A673 (cell line): ENCODE measurements at regions not wholly inside any gene's neighbourhood (a gene's known extent, or its start where the extent isn't known, plus 50 kb on each side); places are given as distances from the start of the nearest gene placed in this dataset.

ENCODE experiments used
- BruUV-seq: library from RNA; stranded (reverse); fragments of 400-500 nt; replicated peaks from 2 replicates; lab custom pipeline; 2021; lab: Mats Ljungman, UMichigan
- CTCF ChIA-PET: fragments of 300-600 bp; sonication (Branson Sonifier 250); formaldehyde crosslinking; loops from one replicate; lab custom pipeline; 2022; ENCODE audit warnings: antibody characterized with exemption; lab: Charles Lee
- POLR2A ChIA-PET: fragments of 300-600 bp; sonication (Branson Sonifier 250); formaldehyde crosslinking; loops from one replicate; lab custom pipeline; 2022; ENCODE audit warnings: antibody characterized with exemption; ENCODE audit not compliant: low non-redundant PET; lab: Charles Lee
- DNase-seq: peaks from one replicate; pipeline ENCODE4 v3.0.0-alpha.2; 2015; ENCODE audit warnings: low spot score
- H3K27ac ChIP-seq: fragments of 200-600 bp; sonication (generic); 2 replicates; pipeline ENCODE4 v1.5.1; 2016; ENCODE audit warnings: mixed run types, low read depth, mild to moderate bottlenecking, mixed read lengths, antibody characterized with exemption, low read length; ENCODE audit not compliant: poor library complexity, severe bottlenecking
- H3K27me3 ChIP-seq: fragments of 200-600 bp; sonication (generic); replicated peaks from 2 replicates; pipeline ENCODE4 v1.6.1; 2017; ENCODE audit warnings: mixed run types, low read depth, mild to moderate bottlenecking, mixed read lengths, antibody characterized with exemption, low read length; ENCODE audit not compliant: insufficient read depth, poor library complexity
- H3K36me3 ChIP-seq: fragments of 200-600 bp; sonication (generic); 2 replicates; pipeline ENCODE4 v1.6.1; 2016; ENCODE audit warnings: mixed run types, mild to moderate bottlenecking, mixed read lengths, antibody characterized with exemption, low read length; ENCODE audit not compliant: insufficient read depth, poor library complexity, severe bottlenecking
- H3K4me1 ChIP-seq: fragments of 200-600 bp; sonication (generic); 2 replicates; pipeline ENCODE4 v1.6.1; 2017; ENCODE audit warnings: mixed run types, mild to moderate bottlenecking, mixed read lengths, antibody characterized with exemption, low read length; ENCODE audit not compliant: insufficient read depth, poor library complexity, severe bottlenecking
- H3K4me3 ChIP-seq: fragments of 200-600 bp; sonication (generic); 2 replicates; pipeline ENCODE4 v1.5.1; 2016; ENCODE audit warnings: low read depth, mixed run types, mild to moderate bottlenecking, mixed read lengths, low read length; ENCODE audit not compliant: poor library complexity, severe bottlenecking
- H3K9me3 ChIP-seq: fragments of 200-600 bp; sonication (generic); 2 replicates; pipeline ENCODE4 v1.6.1; 2016; ENCODE audit warnings: mixed run types, low read depth, mild to moderate bottlenecking, mixed read lengths, antibody characterized with exemption, low read length; ENCODE audit not compliant: poor library complexity, severe bottlenecking
- CTCF ChIP-seq: fragments of 300-800, 200-600 bp; sonication (generic); conservative IDR thresholded peaks from 2 replicates; pipeline ENCODE4 v1.5.1; 2017; ENCODE audit warnings: low read depth, mild to moderate bottlenecking, antibody characterized with exemption, low read length, moderate library complexity, mixed read lengths
- EZH2 ChIP-seq: fragments of 200-600 bp; sonication (generic); IDR thresholded peaks from 2 replicates; pipeline ENCODE4 v1.6.1; 2017; ENCODE audit warnings: borderline replicate concordance, low read depth, mild to moderate bottlenecking, mixed read lengths, antibody characterized with exemption, low read length; ENCODE audit not compliant: poor library complexity, severe bottlenecking
- intact Hi-C: fragments of 100-400 bp; cut with micrococcal nuclease; formaldehyde crosslinking; loops from one replicate; pipeline ENCODE4 v1.10.0; 2022; ENCODE audit not compliant: unreplicated experiment

- ChIA-PET POLR2A (no interaction called here), CTCF (no interaction called here)
- Histone ChIP-seq H3K4me3 (no peak overlapping the region), H3K4me1 (no peaks in the 10 kb centered on the region), H3K9me3 (no peaks in the 10 kb centered on the region), H3K36me3 (no peaks in the 10 kb centered on the region), H3K27ac (no peak overlapping the region), H3K27me3 (no peaks in the 10 kb centered on the region)
- DNase-seq: no peak
- intact Hi-C loops: no loop called here
- TF ChIP-seq CTCF: no peak
- no peak for TF ChIP-seq EZH2
- no TSS peak for BruUV-seq
These were observed 230.3 kb upstream of the ESRRG start for GRCh38 chr1:216953495-216953894.

GRCh38 chr1:216952864-216953263 lies 229.6 kb upstream of the ESRRG start:
- no peak for DNase-seq
- no TSS peak for BruUV-seq
- H3K4me3 ChIP-seq: no peak overlapping the region
- ChIA-PET CTCF (no interaction called here), POLR2A (no interaction called here)
- TF ChIP-seq CTCF: no peak
- TF ChIP-seq EZH2: no peak
- H3K4me1 ChIP-seq: no peaks in the 10 kb centered on the region
- no peak overlapping the region for H3K27ac ChIP-seq
- intact Hi-C loops: no loop called here
- H3K36me3 ChIP-seq: no peaks in the 10 kb centered on the region
- no peaks in the 10 kb centered on the region for H3K9me3 ChIP-seq
- H3K27me3 ChIP-seq: no peaks in the 10 kb centered on the region

GRCh38 chr1:216945538-216946080 lies 222.4 kb upstream of the ESRRG start:
- Histone ChIP-seq H3K36me3 (no peaks in the 10 kb centered on the region), H3K27me3 (no peaks in the 10 kb centered on the region), H3K9me3 (no peaks in the 10 kb centered on the region), H3K4me1 (no peaks in the 10 kb centered on the region), H3K27ac (no peak overlapping the region), H3K4me3 (no peak overlapping the region)
- ChIA-PET CTCF (no interaction called here), POLR2A (no interaction called here)
- no peak for TF ChIP-seq EZH2
- TF ChIP-seq CTCF: no peak
- BruUV-seq: no TSS peak
- intact Hi-C loops: no loop called here
- DNase-seq: no peak
